Tibial nerve (tissue), 4 donors: ENCODE measurements at regions not wholly inside any gene's neighbourhood (a gene's known extent, or its start where the extent isn't known, plus 50 kb on each side); places are given as distances from the start of the nearest gene placed in this dataset.

ENCODE experiments used
- DNase-seq, 2 donors: peaks; one replicate each; pipeline ENCODE4 v3.0.0-alpha.2; 2019; ENCODE audit warnings: low spot score in 2 of 2
- H3K27ac ChIP-seq, 4 donors: fragments of 200-600 bp; sonication (generic) in 3 of 4; one replicate each; pipeline ENCODE4 v1.5.1; 2017 to 2019; ENCODE audit warnings: mild to moderate bottlenecking in 1 of 4
- H3K27me3 ChIP-seq, 2 donors: fragments of 200-600 bp; sonication (generic) in 1 of 2; one replicate each; pipeline versions ENCODE4 v1.5.1 to v1.6.0; 2017 to 2019
- H3K36me3 ChIP-seq, 3 donors: fragments of 200-600 bp; sonication (generic); one replicate each; pipeline ENCODE4 v1.5.1; 2018 to 2019
- H3K4me1 ChIP-seq, 4 donors: fragments of 200-600 bp; sonication (generic) in 3 of 4; one replicate each; pipeline ENCODE4 v1.5.1; 2017 to 2019
- H3K4me3 ChIP-seq, 4 donors: fragments of 200-600 bp; sonication (generic) in 3 of 4; one replicate each; pipeline ENCODE4 v1.5.1; 2017 to 2019; ENCODE audit warnings: mild to moderate bottlenecking in 1 of 4, moderate library complexity in 1 of 4
- H3K9me3 ChIP-seq, 4 donors: fragments of 200-600 bp; sonication (generic) in 3 of 4; one replicate each; pipeline ENCODE4 v1.5.1; 2017 to 2019
- CTCF ChIP-seq, 5 experiments: fragments of 200-600 bp in 3 of 5; fragments of 450-650 bp in 2 of 5; sonication (generic) in 3 of 5; IDR thresholded peaks; one replicate each; pipeline ENCODE4 v1.5.1; 2016 to 2019; ENCODE audit warnings: antibody characterized with exemption in 5 of 5, mild to moderate bottlenecking in 3 of 5, moderate library complexity in 2 of 5
- EP300 ChIP-seq, 2 donors: sonication (generic); formaldehyde crosslinking; IDR thresholded peaks; one replicate each; pipeline ENCODE4 v1.6.1; 2017; ENCODE audit warnings: antibody characterized with exemption in 2 of 2, mild to moderate bottlenecking in 1 of 2
- POLR2A ChIP-seq, 2 donors: fragments of 450-650 bp; IDR thresholded peaks; one replicate each; pipeline ENCODE4 v1.6.1; 2017; ENCODE audit warnings: antibody characterized with exemption in 2 of 2, mild to moderate bottlenecking in 2 of 2, moderate library complexity in 2 of 2
- WGBS, 2 donors: methylation state at CpG; one replicate each; pipeline ENCODE4 v1.1.5; 2018; 5-methylcytosine and 5-hydroxymethylcytosine counted together

GRCh38 chr6:165807249-165807960 lies 144.4 kb upstream of the PDE10A start:
- TF ChIP-seq POLR2A (IDR thresholded peaks at IDR 0.05) (no peak), EP300 (IDR thresholded peaks at IDR 0.05) (peak in 1 of 2 donors; percentile 70), CTCF (IDR thresholded peaks at IDR 0.05) (no peak)
- H3K4me3 ChIP-seq, result peak overlapping the region in 1 of 4 donors; percentile 4
- H3K36me3 ChIP-seq, result no peaks in the 10 kb centered on the region
- peaks cover 0 to 36% (median 0%) of the 10 kb centered on the region in 4 donors for H3K4me1 ChIP-seq
- peaks cover 0 to 14% (median 0%) of the 10 kb centered on the region in 4 donors for H3K9me3 ChIP-seq
- H3K27ac ChIP-seq, result peak overlapping the region in 2 of 4 donors; percentile 82 to 83
- peak; percentile 62 to 64 for DNase-seq
- peaks cover 0 to 6% of the 10 kb centered on the region in 2 donors for H3K27me3 ChIP-seq
- WGBS, 2 donors, result 46 to 62% methylated on average over 10 of the region's 10 CpGs

GRCh38 chr6:165806126-165806810 lies 143.2 kb upstream of the PDE10A start:
- no peak for DNase-seq
- H3K4me1 ChIP-seq, result peaks cover 0 to 36% (median 0%) of the 10 kb centered on the region in 4 donors
- WGBS, 2 donors, result 83 to 87% methylated on average over 14 of the region's 14 CpGs
- H3K27ac ChIP-seq, result peak overlapping the region in 3 of 4 donors; percentile 64 to 83 (median 82)
- H3K27me3 ChIP-seq, result peaks cover 0 to 6% of the 10 kb centered on the region in 2 donors
- H3K36me3 ChIP-seq, result no peaks in the 10 kb centered on the region
- H3K9me3 ChIP-seq, result peaks cover 0 to 14% (median 0%) of the 10 kb centered on the region in 4 donors
- H3K4me3 ChIP-seq, result no peak overlapping the region
- TF ChIP-seq EP300 (IDR thresholded peaks at IDR 0.05), result no peak
- no peak for TF ChIP-seq CTCF (IDR thresholded peaks at IDR 0.05)
- no peak for TF ChIP-seq POLR2A (IDR thresholded peaks at IDR 0.05)

GRCh38 chr6:165805636-165806035 lies 142.6 kb upstream of the PDE10A start:
- WGBS, 2 donors, result 72 to 73% methylated on average over 10 of the region's 10 CpGs
- peaks cover 0 to 36% (median 0%) of the 10 kb centered on the region in 4 donors for H3K4me1 ChIP-seq
- no peak for TF ChIP-seq EP300 (IDR thresholded peaks at IDR 0.05)
- no peak for TF ChIP-seq POLR2A (IDR thresholded peaks at IDR 0.05)
- TF ChIP-seq CTCF (IDR thresholded peaks at IDR 0.05), result no peak
- H3K4me3 ChIP-seq, result no peak overlapping the region
- DNase-seq, result no peak
- no peaks in the 10 kb centered on the region for H3K36me3 ChIP-seq
- H3K27me3 ChIP-seq, result peaks cover 0 to 6% of the 10 kb centered on the region in 2 donors
- peaks cover 0 to 14% (median 0%) of the 10 kb centered on the region in 4 donors for H3K9me3 ChIP-seq
- H3K27ac ChIP-seq, result peak overlapping the region in 3 of 4 donors; percentile 19 to 83 (median 82)

- TF ChIP-seq EP300 (IDR thresholded peaks at IDR 0.05) (no peak), POLR2A (IDR thresholded peaks at IDR 0.05) (no peak), CTCF (IDR thresholded peaks at IDR 0.05) (no peak)
- peaks cover 0 to 37% (median 0%) of the 10 kb centered on the region in 4 donors for H3K4me1 ChIP-seq
- 39% methylated on average over 36 to 38 of the region's 39 CpGs for WGBS, 2 donors
- no peak for DNase-seq
- peak overlapping the region in 2 of 4 donors; percentile 30 to 56 for H3K4me3 ChIP-seq
- H3K27me3 ChIP-seq, result peaks cover 0 to 6% of the 10 kb centered on the region in 2 donors
- peaks cover 0 to 11% (median 0%) of the 10 kb centered on the region in 4 donors for H3K9me3 ChIP-seq
- no peaks in the 10 kb centered on the region for H3K36me3 ChIP-seq
- H3K27ac ChIP-seq, result peak overlapping the region in 3 of 4 donors; percentile 24 to 83 (median 82)
These were observed 142.1 kb upstream of the PDE10A start for GRCh38 chr6:165805067-165805555.
